Karpas-422 (cell line): ENCODE measurements at regions not wholly inside any gene's neighbourhood (a gene's known extent, or its start where the extent isn't known, plus 50 kb on each side); places are given as distances from the start of the nearest gene placed in this dataset.

Experiments
- DNase-seq: peaks from one replicate; pipeline ENCODE4 v3.0.0-alpha.2; 2015
- H2AFZ ChIP-seq: fragments of 200-600 bp; sonication (generic); 2 replicates; pipeline ENCODE4 v1.6.1; 2014; ENCODE audit warnings: antibody characterized with exemption, low read length, mixed read lengths
- H3K27ac ChIP-seq: fragments of 200-600 bp; sonication (generic); 2 replicates; pipeline ENCODE4 v1.5.1; 2014; ENCODE audit warnings: mild to moderate bottlenecking, low read length, moderate library complexity
- H3K27me3 ChIP-seq: fragments of 200-600 bp; sonication (generic); 2 replicates; pipeline ENCODE4 v1.6.1; 2014; ENCODE audit warnings: low read length, mixed read lengths
- H3K36me3 ChIP-seq: fragments of 200-600 bp; sonication (generic); 2 replicates; pipeline ENCODE4 v1.6.1; 2014; ENCODE audit warnings: low read length, mixed read lengths; ENCODE audit not compliant: insufficient read depth
- H3K4me1 ChIP-seq: fragments of 200-600 bp; sonication (generic); 2 replicates; pipeline ENCODE4 v1.6.1; 2014; ENCODE audit warnings: mild to moderate bottlenecking, low read length, mixed read lengths
- H3K4me2 ChIP-seq: fragments of 200-600 bp; sonication (generic); 2 replicates; pipeline ENCODE4 v1.6.1; 2014; ENCODE audit warnings: low read length, low read depth, mild to moderate bottlenecking; ENCODE audit not compliant: poor library complexity, severe bottlenecking
- H3K4me3 ChIP-seq: fragments of 200-600 bp; sonication (generic); 2 replicates; pipeline ENCODE4 v1.5.1; 2014; ENCODE audit warnings: mild to moderate bottlenecking, antibody characterized with exemption, low read length, mixed read lengths
- H3K79me2 ChIP-seq: fragments of 200-600 bp; sonication (generic); 2 replicates; pipeline ENCODE4 v1.6.1; 2014; ENCODE audit warnings: mild to moderate bottlenecking, low read length, mixed read lengths
- H3K9ac ChIP-seq: fragments of 200-600 bp; sonication (generic); 2 replicates; pipeline ENCODE4 v1.6.0; 2014; ENCODE audit warnings: low read length
- H3K9me2 ChIP-seq: fragments of 200-600 bp; sonication (generic), shearing (Covaris generic); replicated peaks from 2 replicates; pipeline ENCODE4 v1.6.0; 2014; ENCODE audit warnings: mild to moderate bottlenecking, low read length, moderate library complexity; ENCODE audit not compliant: insufficient read depth
- H3K9me3 ChIP-seq: fragments of 300-700, 200-600 bp; sonication (generic); 2 replicates; pipeline ENCODE4 v1.6.1; 2014; ENCODE audit warnings: low read length, mixed read lengths
- H4K20me1 ChIP-seq: fragments of 200-600 bp; sonication (generic); 2 replicates; pipeline ENCODE4 v1.6.1; 2014; ENCODE audit warnings: mild to moderate bottlenecking, antibody characterized with exemption, low read length, low read depth; ENCODE audit not compliant: insufficient read depth

DNA sequence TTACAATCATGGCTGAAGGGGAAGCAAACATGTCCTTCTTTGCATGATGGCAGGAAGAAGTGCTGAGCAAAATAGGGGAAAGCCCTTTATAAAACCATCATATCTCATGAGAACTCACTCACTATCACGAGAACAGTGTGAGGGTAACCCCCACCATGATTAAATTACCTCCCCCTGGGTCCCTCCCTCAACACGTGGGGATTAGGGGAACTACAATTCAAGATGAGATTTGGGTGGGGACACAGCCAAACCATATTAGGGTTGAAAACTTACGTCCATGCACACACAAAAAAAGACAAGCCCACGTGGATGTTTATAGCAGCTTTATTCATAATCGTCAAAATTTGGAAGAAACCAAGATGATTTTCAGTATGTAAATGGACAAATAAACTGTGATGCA lies 72.3 kb downstream of the RPL22L1 start:
- DNase-seq: no peak
- Histone ChIP-seq H3K4me1 (no peaks in the 10 kb centered on the region), H3K27ac (no peak overlapping the region), H3K36me3 (no peaks in the 10 kb centered on the region), H2AFZ (no peak overlapping the region), H3K9me2 (no peaks in the 10 kb centered on the region), H3K4me2 (no peak overlapping the region), H3K9ac (no peak overlapping the region), H3K4me3 (no peak overlapping the region), H3K27me3 (no peaks in the 10 kb centered on the region), H3K9me3 (no peaks in the 10 kb centered on the region), H3K79me2 (no peaks in the 10 kb centered on the region), H4K20me1 (no peaks in the 10 kb centered on the region)

DNA sequence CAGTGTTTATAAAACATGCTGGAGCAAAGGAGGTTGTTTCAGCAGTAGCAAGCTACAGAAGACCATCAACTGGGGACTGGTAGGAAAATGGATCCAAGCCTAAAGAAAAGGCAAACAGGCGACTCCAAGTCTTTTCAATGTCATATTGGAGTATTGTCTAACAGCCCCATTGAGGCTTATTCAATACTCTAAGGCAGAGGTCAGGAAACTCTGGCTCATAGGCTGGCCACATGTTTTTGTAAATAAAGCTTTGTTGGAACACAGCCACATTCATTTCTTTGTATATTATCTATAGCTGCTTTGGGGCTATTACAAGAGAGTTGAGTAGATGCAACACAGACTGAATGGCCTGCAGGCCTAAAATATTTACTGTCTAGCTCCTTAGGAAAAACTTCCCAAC lies 77.5 kb downstream of the RPL22L1 start:
- no peaks in the 10 kb centered on the region for H3K79me2 ChIP-seq
- H3K9me3 ChIP-seq: no peaks in the 10 kb centered on the region
- H3K9ac ChIP-seq: no peak overlapping the region
- no peak overlapping the region for H3K4me2 ChIP-seq
- no peak overlapping the region for H2AFZ ChIP-seq
- H3K27me3 ChIP-seq: no peaks in the 10 kb centered on the region
- H3K36me3 ChIP-seq: no peaks in the 10 kb centered on the region
- no peaks in the 10 kb centered on the region for H3K4me1 ChIP-seq
- H3K4me3 ChIP-seq: no peak overlapping the region
- H4K20me1 ChIP-seq: no peaks in the 10 kb centered on the region
- no peak overlapping the region for H3K27ac ChIP-seq
- no peak for DNase-seq
- no peaks in the 10 kb centered on the region for H3K9me2 ChIP-seq

DNA sequence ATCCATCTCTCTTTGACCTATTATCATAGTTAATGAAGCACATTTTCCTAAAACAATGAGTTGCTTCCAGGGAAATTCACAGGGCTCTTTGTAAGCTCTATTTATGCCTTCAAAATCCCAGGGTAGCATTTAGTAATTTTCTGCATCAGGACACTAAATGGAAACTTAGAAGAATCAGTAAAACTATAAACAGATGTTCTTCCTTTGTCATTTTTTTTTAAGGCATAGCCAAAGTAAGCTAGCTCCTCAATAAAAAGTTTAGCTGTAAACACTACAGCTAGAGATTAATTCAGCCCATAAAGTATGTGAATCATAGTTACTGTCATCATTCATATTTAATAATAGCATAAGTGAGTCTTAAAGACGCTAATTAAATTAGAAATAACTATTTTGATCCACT lies 79.3 kb downstream of the RPL22L1 start:
- Histone ChIP-seq H3K4me1 (no peaks in the 10 kb centered on the region), H3K27ac (no peak overlapping the region), H3K27me3 (no peaks in the 10 kb centered on the region), H3K4me3 (no peak overlapping the region), H3K4me2 (no peak overlapping the region), H3K9me2 (no peaks in the 10 kb centered on the region), H3K9me3 (no peaks in the 10 kb centered on the region), H3K9ac (no peak overlapping the region), H3K79me2 (no peaks in the 10 kb centered on the region), H4K20me1 (no peaks in the 10 kb centered on the region), H2AFZ (no peak overlapping the region), H3K36me3 (no peaks in the 10 kb centered on the region)
- no peak for DNase-seq

DNA sequence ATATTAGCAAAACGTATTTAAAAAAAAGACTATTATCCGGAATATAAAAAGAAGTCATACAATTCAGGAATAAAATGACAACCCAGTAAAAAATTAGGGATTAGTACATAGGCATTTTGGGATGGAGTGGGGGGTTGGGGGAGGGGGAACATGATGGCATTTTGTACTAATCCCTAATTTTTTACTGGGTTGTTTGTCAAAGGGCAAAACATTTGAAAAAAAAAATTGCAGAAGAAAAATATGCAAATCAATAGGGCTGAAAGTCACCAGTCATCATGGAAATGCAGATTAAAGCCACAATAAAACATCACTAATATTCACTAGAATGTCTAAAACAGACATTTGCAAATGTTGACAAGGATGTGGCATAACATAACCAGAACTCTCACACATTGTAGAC lies 82.5 kb downstream of the RPL22L1 start:
- no peak overlapping the region for H3K9ac ChIP-seq
- no peak overlapping the region for H3K4me3 ChIP-seq
- no peak overlapping the region for H3K27ac ChIP-seq
- no peak overlapping the region for H2AFZ ChIP-seq
- H4K20me1 ChIP-seq: no peaks in the 10 kb centered on the region
- no peaks in the 10 kb centered on the region for H3K9me3 ChIP-seq
- H3K4me1 ChIP-seq: no peaks in the 10 kb centered on the region
- no peaks in the 10 kb centered on the region for H3K36me3 ChIP-seq
- H3K9me2 ChIP-seq: no peaks in the 10 kb centered on the region
- DNase-seq: no peak
- no peak overlapping the region for H3K4me2 ChIP-seq
- no peaks in the 10 kb centered on the region for H3K27me3 ChIP-seq
- H3K79me2 ChIP-seq: no peaks in the 10 kb centered on the region

DNA sequence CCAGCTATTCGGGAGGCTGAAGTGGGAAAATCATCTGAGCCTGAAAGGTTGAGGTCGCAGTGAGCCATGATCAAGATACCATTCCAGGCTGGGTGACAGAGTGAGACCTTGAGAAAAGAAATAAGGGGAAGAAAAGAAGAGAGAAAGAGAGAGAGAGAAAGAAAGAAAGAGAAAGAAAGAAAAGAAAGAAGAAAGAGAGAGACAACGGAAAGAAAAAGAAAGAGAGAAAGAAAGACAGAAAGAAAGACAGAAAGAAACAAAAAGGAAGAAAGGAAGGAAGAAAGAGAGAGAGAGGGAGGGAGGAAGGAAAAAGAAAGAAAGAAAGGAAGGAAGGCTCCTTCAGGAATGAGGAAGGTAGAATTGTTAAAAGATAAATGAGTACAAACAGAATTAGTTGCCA lies 84.5 kb downstream of the RPL22L1 start:
- H3K4me2 ChIP-seq: no peak overlapping the region
- H3K36me3 ChIP-seq: no peaks in the 10 kb centered on the region
- no peak overlapping the region for H3K9ac ChIP-seq
- H2AFZ ChIP-seq: no peak overlapping the region
- no peaks in the 10 kb centered on the region for H3K9me2 ChIP-seq
- no peak for DNase-seq
- H4K20me1 ChIP-seq: no peaks in the 10 kb centered on the region
- no peak overlapping the region for H3K27ac ChIP-seq
- no peaks in the 10 kb centered on the region for H3K79me2 ChIP-seq
- H3K27me3 ChIP-seq: no peaks in the 10 kb centered on the region
- H3K4me1 ChIP-seq: no peaks in the 10 kb centered on the region
- no peaks in the 10 kb centered on the region for H3K9me3 ChIP-seq
- H3K4me3 ChIP-seq: no peak overlapping the region

DNA sequence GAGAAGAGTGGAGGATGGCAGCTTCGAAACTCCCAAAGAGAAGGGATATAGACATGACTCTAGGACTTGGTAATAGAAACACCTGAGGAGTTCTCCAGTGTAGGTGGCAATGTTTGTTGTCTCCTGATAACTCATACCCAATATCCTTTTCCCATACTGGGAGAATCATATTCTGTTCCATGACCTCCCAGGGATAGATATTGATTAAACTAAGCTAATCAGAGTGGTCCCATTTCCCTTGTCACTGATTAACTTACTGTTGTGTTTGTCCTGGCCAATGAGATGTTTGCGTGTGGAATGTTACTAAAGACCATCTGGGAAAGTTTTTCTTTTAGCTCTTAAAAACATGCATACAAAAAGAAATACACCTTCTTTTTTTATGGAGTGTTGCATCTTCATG lies 85.6 kb downstream of the RPL22L1 start:
- Histone ChIP-seq H3K27me3 (no peaks in the 10 kb centered on the region), H3K27ac (no peak overlapping the region), H3K9me3 (no peaks in the 10 kb centered on the region), H2AFZ (no peak overlapping the region), H3K36me3 (no peaks in the 10 kb centered on the region), H3K4me1 (no peaks in the 10 kb centered on the region), H3K79me2 (no peaks in the 10 kb centered on the region), H4K20me1 (no peaks in the 10 kb centered on the region), H3K4me3 (no peak overlapping the region), H3K9me2 (no peaks in the 10 kb centered on the region), H3K9ac (no peak overlapping the region), H3K4me2 (no peak overlapping the region)
- no peak for DNase-seq

DNA sequence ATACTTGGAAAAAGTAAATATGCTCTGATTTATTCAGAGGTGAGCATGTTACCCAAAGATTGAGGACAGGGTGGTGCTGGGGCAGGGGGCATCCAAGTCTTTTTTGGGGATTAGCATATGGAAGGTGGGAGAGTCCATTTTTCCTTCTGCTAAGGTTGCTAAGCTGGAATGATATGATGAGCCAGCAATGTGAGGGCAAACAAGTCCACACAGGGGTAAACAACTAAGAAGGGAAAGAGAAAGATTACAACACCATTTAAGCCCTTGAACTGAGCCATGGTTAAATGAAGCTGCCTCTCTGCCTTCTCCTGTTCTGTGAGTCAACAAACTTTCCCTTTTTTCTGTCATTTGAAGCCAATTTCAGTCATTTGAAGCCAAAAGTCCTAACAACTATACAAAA lies 89.0 kb downstream of the RPL22L1 start:
- H3K27ac ChIP-seq: no peak overlapping the region
- no peak overlapping the region for H2AFZ ChIP-seq
- no peaks in the 10 kb centered on the region for H4K20me1 ChIP-seq
- no peaks in the 10 kb centered on the region for H3K79me2 ChIP-seq
- H3K9me3 ChIP-seq: no peaks in the 10 kb centered on the region
- DNase-seq: no peak
- no peak overlapping the region for H3K4me2 ChIP-seq
- H3K36me3 ChIP-seq: no peaks in the 10 kb centered on the region
- H3K9ac ChIP-seq: no peak overlapping the region
- no peaks in the 10 kb centered on the region for H3K9me2 ChIP-seq
- H3K27me3 ChIP-seq: no peaks in the 10 kb centered on the region
- H3K4me3 ChIP-seq: no peak overlapping the region
- H3K4me1 ChIP-seq: no peaks in the 10 kb centered on the region

DNA sequence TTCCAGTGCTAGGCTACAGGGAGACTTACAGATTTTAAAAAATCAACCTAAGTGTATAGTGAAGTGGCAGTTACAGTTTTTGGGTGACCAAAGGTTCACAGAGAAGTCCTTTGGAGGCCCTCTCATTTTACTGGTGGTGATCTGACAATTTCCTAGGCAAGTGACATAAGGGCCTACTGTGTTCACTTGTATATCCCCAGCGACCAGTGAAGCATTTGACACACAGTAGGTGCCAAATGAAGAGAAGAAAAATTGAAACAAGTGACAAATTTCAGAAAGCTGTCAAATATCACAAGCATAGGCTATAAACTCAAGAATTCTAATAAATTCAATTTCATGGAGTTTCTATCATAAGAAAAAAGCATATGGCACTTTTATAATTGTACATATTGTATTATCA lies 89.5 kb downstream of the RPL22L1 start:
- Histone ChIP-seq H3K4me3 (no peak overlapping the region), H3K9me3 (no peaks in the 10 kb centered on the region), H2AFZ (no peak overlapping the region), H3K9ac (no peak overlapping the region), H3K27ac (no peak overlapping the region), H3K36me3 (no peaks in the 10 kb centered on the region), H3K4me1 (no peaks in the 10 kb centered on the region), H3K27me3 (no peaks in the 10 kb centered on the region), H3K79me2 (no peaks in the 10 kb centered on the region), H4K20me1 (no peaks in the 10 kb centered on the region), H3K9me2 (no peaks in the 10 kb centered on the region), H3K4me2 (no peak overlapping the region)
- no peak for DNase-seq
